Umbilical cord (tissue), 1 donor: ENCODE measurements at regions not wholly inside any gene's neighbourhood (a gene's known extent, or its start where the extent isn't known, plus 50 kb on each side); places are given as distances from the start of the nearest gene placed in this dataset.
"Not testable (repeated sequence)": the region's sequence is repeated elsewhere in the genome, so short reads cannot be mapped to it uniquely, and the experiment has no call there.

ENCODE experiments used
- DNase-seq: peaks from one replicate; pipeline ENCODE4 v3.0.0-alpha.2; 2015; ENCODE audit warnings: low spot score

DNA sequence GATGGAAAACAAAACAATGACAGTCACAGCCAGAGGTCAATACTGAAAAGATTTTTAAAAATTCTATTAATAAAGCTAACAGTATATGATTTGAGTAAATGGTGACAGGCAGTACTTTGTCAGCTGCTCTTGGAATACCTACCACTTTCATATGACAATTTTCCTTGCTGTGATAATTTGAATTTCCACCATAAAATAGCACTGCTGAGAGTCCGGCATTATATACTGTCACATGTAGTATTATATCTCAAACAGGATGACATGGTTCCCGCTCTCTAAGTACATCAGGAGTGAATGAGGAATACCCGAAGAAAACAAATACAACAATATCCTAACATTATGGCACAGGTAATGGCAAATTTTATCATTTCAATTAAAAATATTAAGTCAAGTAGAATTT lies 146.8 kb upstream of the TMPRSS15 start:
- no peak for DNase-seq

DNA sequence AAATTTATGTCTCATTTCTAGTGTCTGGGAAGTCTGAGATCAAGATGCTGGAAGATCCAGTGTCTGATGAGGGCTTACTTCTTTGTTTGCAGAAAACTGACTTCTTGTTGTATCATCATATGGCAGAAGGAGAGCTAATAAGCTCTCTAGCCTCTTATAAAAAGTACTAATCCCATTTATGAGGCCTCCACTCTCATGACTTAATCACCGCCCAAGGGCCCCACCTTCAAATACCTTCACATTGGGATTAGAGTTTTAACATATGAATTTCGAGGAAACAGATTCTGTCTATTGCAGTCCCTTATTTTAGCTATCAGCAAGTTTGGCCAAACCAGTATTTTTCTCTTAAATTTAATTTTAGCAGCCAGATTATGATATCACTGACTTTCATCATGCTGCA lies 150.2 kb upstream of the TMPRSS15 start:
- DNase-seq = no peak

DNA sequence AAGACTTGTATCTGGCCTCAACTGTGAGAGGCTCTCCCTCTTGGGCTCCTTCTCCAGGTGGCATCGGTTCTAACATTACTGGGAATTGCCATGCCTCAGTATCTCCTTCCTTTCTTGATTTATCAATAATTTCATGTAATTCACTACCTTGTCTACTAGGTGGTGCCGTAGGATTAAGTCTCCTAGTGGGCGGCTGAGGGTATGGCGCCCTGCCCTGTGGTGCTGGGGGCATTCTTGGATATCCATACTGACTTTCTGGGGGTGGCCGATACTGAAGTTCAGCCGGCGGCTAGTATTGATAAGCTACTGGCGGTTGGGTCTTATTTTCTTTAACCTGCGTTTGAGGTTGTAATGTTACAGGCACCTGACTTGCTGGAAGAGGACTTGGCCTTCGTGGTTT lies 164.2 kb upstream of the TMPRSS15 start:
- DNase-seq = not testable (repeated sequence)

DNA sequence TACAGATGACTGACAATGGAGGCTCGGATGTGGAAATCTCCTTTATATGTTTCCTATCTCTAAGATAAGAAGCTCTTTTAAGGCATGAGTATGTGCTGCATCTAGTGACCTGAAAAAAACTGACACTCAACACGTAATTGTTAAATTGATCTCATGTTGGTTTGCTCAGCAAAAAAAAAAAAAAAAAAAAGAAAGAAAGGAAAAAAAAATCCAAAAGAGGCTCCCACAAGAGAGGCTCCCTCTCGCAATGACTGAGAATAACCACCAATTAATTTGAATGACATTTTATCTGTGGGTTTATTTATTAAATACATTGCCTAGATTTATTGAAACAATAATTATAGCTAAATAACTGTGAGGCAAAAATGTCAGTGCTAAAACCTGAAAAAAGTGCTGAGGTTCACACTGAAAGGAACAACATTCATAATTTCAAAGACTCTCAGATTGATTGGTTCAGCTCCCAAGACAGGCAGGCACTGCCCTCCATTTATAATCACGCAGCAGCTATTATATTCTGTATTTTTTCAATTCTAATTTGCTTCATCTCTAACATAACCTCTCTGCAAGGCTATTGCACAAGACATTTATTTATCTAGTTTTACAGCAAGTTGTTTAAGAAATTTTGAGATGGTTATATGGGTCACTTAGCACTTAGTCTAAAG lies 184.5 kb upstream of the TMPRSS15 start:
- DNase-seq = no peak

DNA sequence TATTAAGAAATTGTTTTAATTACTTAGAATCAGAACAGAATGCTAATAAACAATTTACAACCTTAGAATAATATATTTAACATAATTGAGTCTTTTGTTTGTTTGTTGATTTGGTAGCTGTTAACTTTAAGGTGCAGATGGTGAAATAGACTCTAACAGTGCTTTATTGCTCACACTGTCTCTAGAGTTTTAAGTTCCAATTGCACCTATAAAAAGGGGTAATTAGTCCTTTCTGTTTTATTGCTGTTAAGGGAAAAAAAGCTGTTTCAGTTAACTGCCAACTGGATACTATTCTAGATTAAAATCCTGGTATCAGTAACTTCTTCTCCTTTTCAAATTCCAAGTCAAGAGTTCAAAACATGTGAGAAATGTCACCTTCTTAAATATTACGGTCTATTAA lies 197.6 kb upstream of the TMPRSS15 start:
- DNase-seq = no peak

DNA sequence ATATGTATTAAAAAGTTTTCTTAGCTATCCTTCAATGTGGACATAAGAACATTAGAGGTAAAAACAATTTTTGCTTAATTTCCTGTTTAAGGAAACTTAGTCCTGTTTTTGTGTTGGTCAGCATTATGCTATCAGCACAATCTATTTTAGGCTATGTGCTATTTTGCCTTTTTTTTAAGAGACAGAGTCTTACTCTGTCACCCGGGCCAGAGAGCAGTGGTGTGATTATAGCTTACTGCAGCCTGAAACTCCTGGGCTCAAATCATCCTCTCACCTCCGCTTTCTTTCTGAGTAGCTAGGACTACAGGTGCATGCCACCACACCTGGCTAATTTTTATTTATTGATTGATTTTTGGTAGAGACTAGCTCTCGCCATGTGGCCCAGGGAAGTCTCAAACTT lies 199.1 kb upstream of the TMPRSS15 start:
- no peak for DNase-seq

DNA sequence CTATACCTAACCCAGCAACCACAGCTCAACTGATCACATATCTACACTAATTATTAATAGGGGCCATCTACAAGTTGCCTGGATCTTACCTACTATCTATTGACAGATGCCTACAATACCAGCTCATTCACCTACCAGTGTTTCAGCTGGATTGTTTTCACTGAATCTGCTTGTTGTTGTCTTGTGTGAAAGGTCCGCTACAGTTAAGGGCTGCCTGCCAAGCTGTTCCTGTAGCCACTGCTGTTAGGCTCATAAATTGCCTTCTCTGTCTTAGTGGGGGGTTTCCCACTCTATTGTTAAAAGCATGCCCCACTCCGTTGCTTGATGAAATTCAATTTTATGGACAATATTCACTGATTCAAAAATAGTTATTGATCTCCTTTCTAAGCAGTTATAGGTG lies 199.7 kb upstream of the TMPRSS15 start:
- DNase-seq = no peak

DNA sequence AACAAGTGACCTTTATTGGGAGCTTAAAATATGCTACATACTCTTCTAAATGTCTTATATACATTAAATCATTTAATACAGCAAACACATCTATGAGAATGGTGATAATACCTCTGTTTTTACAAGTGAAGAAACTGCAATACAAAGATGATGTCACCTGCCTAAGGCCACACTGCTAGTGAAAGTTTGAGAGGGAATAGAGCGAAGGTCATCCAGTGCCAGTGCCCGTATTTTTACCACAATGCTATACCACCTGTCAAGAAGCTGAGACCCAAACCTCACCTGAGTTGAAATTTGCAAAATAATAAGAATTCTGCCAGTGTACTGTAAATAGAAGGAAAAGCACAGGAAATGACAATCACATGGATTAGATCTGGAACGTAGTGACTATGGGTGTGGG lies 200.4 kb upstream of the TMPRSS15 start:
- DNase-seq = no peak

DNA sequence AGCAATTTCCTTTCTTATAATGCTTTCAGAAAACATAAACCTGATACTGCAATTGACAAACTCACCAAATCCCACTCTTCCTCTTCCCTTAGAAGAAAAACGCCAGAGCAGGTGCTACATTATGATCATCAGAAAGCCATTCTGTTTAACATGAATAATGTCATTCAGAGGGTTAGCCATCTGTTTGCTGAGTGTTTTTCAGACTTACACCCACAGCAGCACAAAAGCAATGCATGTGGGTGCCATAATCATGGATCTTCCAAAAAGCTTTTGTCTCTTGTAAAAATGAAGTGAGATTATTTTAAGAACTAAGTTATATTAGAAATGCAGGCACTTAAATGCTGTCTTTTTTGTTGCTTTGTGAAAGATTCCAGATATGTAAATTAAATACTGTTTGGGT lies 204.6 kb upstream of the TMPRSS15 start:
- no peak for DNase-seq

DNA sequence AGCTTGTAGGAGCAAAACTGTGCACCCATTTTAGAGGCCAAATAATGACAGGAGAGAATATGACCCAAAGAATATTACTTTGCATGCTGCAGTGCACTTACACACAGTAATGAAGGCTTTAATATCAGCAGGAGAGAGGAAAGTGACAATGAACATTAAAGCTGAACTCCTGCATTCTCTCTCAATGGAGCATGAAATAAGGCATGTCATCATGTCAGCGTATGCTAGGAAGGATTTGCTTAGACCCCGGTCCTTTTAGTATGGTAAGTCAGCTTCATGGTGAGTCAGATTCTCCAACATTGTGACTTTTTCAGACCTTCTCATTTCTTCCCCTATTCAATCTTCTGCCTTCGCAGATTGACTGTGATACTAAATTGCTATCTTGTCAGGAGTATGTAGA lies 210.7 kb upstream of the TMPRSS15 start:
- no peak for DNase-seq

DNA sequence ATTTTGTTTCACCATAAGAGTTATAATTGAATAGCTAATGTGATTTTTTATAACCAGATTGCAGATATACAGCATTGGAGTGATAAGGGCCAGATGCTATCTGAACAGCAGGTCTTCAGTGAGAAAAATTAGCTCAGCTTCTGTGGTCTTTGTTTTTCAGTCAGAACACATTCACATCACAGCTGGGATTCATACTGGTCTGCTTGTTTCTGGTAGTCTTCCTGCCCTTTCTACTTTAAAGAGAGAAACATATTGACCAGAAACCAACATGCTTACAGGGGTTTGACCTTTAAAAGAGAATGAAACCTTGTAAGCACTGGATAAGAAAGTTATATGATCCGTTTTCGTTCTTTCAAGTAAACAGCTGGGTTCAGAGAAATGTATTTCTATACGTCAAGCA lies 213.7 kb upstream of the TMPRSS15 start:
- DNase-seq = no peak

DNA sequence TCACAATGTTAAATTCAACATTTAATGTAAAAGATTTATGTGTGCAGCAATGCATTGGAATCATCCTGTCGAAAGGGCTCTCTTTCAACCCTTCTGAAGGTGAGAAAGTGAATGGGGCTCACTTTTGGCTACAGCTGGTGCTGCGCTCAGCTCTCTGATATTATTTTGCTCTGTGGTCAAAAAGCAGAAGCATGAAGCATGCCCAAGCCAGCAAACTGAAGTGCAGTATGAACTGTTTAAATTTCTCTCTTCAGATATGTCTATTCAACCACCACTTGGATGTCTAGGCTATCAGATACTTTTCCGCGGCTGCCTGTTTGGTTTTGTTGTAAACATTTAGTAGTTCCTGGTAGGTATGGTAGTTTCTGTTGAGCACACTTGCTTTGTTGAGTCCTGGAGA lies 216.9 kb upstream of the TMPRSS15 start:
- DNase-seq = no peak

DNA sequence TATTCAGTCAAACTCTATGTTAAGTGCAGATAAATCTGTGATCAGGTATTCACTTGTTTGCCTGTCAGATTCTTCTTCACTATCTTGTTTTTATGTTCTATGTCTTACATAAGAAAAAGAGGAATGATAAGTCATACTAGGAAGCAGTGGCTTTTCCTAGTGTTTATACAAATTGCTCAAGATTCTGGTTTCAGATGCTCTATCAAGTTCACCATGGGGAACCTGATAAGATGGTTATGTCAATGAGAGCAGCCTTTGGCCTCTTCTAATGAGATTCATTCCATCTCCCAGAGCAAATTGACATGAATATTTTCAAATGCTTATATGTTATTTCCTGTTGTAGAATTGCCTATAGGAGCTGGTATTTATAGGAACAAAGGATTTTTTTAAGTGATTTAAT lies 218.8 kb upstream of the TMPRSS15 start:
- no peak for DNase-seq

DNA sequence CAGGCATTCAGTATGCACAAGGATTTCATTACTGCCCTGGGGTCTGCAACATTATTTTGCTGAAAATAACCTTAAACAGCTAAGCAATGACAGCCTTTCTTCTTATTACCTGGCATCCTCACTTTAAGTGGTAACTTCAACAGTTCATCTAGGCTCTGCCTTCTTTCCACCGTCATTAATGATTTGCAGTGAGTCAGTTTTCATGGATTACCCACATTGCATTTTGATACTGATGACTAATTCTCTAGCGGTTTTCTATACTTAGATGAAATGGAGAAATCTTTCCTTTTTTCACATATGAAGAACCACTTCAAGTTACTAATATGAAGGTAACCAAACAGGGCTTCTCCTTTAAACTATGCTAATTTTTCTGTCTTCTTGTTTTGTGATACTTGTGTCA lies 226.9 kb upstream of the TMPRSS15 start:
- DNase-seq = no peak

DNA sequence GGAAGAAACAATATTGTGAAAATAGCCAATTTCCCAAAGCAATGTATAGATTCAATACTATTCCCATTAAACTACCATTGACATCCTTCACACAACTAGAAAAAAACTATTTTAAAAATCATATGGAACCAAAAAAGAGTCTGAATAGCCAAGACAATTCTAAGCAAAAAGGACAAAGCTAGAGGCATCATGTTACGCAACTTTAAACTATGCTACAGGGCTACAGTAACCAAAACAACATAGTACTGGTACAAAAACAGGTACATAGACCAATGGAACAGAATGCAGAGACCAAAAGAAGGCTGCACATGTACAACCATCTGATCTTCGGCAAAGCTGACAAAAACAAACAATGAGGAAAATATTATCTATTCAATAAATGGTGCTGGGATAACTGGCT lies 233.3 kb upstream of the TMPRSS15 start:
- DNase-seq = no peak

DNA sequence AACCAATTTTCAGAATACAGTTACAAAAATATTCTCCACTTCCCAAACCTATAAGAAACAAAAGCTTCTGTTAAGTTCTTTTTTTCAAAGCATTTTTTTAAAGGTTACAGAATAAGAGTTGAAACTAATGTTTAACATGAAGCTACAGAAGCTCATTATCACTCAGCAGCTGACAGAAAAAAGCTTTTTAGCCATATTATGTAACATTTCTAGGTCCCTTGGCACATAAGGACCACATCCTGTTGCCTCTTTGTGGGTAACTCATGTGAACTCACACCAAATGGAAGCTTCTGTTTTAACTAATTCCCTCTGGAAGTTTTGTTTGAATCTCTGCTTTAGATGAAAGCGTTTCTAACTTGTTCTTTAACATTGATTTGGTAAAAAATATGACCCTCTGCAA lies 242.5 kb upstream of the TMPRSS15 start:
- no peak for DNase-seq

DNA sequence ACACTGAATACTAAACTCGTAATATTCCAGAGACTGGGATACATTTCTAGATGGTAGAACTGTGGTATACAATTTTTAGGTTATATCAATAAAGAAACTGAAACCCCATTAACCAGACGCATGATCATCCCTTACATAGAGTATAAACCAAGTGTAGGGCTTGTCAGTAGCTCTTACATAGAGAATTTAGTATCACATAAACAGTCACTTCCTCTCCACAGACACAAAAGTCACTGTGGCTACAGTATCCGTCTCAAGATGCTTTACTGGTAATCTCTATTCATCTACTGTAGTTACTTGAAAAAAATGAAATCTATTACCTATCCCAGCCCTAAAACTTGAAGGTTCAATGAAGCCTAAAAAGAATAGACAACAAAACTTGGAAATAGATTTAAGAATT lies 252.3 kb upstream of the TMPRSS15 start:
- no peak for DNase-seq

DNA sequence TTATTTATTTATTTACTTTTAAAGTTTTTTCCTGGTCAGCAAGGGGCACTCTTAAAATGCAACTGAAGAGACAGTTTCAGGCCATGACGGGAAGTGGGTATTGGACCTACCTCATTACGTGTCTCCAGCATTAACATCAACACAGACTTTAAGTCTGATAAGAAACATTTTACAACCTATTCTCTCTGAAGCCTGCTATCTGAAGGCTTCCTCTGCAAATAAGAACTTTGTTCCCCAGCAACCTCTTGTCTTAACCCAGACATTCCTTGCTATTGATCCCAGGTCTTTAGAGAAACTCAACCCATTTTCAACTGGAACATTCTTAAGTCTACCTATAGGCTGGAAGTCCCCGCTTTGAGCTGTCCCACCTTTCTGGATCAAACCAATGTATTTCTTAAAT lies 258.3 kb upstream of the TMPRSS15 start:
- DNase-seq = no peak

DNA sequence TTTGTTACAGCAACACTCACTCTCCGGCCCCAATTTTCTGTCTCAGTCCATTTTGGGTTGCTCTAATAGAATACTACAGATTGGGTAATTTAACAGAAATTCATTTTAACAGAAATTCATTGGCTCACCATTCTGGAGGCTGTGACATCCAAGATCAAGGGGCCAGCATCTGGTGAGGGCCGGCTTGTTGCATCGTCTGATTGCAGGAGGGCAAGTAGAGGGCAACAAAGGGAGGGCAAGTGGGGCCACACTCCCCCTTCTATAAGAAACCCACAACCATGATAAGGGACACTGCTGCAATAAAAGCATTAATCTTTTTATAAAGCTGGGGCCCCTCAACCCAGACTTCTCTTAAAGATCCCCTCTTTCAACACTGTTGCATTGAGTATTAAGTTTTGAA lies 260.1 kb upstream of the TMPRSS15 start:
- no peak for DNase-seq

DNA sequence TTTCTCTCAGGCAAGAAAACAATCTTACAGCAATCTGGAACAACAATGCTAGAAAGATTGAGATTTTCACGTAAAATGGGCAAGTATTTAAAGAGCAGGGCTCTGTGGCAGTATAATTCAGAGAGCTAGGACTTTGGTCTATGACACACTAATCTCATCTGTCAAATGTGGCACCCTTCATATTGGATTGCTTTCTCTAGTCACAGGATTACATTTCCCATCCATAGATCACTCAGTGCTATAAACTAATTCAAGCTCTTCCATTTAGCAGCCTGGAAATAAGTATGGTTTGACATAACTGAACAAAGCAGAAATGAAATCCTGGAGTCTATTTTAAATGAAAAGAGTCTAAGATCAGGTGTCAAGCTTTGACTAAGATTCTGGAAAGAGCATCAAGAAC lies 263.1 kb upstream of the TMPRSS15 start:
- no peak for DNase-seq

DNA sequence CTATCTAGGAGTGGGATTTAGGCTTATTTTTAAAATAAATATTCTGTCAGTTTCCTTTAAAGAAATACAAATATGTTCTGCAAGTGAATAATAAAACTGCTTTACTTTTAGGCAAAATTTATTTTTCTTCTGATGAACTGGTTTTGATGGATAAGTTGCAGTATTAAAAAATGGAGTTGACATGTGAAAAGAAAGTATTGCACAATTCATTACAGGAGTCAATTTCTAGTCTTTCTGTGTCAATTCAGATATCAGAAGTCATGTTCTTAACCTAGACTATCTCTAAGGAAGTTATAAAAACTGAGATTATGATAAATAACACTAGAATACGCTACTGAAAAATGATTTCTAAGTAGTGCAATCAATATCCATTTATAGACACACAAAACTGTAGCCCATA lies 270.2 kb upstream of the TMPRSS15 start:
- DNase-seq = no peak

DNA sequence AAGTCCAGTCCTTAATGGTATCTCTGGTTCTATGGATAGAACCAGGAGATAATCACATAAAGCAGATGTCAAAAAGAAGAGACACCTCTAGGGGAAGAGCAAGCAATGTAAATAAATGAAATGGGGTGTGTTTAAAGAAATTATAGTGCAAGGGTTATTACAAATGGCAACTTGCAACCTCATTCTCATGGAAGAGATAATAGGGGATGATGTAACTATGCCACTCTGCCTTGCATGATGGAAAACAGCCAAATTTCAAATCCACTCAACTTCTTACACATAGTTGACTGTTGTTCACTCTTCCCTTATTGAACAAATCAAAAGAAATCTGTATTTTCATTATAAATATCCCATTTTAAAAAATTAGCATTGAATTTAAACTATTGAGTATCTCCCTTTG lies 274.0 kb upstream of the TMPRSS15 start:
- no peak for DNase-seq

DNA sequence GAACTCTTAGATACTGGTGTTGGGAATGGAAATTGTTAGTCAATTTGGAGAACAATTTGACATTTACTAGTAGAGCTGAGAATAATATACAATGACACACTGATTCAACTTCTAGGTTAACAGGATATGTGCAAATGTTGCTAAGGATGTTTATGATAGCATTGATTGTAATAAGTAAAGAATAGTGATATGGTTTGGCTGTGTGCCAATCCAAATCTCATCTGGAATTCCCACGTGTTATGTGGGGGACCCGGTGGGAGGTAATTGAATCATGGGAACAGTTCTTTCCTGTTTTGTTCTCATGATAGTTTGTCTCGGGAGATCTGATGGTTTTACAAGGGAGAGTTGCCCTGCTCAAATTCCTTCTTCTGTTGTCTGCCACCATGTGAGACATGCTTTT lies 302.4 kb upstream of the TMPRSS15 start:
- DNase-seq = no peak

DNA sequence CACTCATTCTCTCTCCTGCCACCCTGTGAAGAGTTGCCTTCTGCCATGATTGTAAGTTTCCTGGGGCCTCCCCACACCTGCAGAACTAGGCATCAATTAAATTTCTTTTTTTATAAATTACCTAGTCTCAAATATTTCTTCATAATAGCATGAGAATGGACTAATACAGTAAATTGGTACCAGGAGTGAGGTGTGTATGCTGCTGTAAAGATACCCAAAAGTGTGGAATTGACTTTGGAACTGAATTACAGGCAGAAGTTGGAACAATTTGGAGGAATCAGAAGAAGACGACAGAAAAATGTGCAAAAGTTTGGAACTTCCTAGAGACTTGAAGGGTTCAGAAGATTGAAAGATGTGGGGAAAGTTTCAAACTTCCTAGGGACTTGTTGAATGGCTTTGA lies 308.1 kb upstream of the TMPRSS15 start:
- no peak for DNase-seq

DNA sequence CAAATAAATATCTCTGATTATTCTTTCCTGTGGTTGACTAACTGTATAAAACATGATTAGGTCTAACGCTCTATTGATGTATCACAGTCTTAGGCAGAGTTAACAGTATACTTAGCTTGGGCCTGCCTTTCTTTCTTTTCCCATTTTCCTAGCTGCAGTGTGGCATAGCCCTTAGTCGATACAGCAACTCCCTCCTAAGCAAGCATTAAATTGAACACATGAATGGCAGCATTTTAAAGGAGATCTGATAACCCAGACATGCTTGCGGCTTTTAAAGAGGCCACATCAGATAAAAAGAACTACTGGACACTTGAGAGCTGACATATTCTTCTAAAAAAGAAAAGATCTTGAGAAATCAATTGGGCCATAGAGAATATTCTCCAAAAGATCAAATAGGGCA lies 312.0 kb upstream of the TMPRSS15 start:
- DNase-seq = no peak
